ENCODE measurements at regions not wholly inside any gene's neighbourhood (a gene's known extent, or its start where the extent isn't known, plus 50 kb on each side); places are given as distances from the start of the nearest gene placed in this dataset.

DNA sequence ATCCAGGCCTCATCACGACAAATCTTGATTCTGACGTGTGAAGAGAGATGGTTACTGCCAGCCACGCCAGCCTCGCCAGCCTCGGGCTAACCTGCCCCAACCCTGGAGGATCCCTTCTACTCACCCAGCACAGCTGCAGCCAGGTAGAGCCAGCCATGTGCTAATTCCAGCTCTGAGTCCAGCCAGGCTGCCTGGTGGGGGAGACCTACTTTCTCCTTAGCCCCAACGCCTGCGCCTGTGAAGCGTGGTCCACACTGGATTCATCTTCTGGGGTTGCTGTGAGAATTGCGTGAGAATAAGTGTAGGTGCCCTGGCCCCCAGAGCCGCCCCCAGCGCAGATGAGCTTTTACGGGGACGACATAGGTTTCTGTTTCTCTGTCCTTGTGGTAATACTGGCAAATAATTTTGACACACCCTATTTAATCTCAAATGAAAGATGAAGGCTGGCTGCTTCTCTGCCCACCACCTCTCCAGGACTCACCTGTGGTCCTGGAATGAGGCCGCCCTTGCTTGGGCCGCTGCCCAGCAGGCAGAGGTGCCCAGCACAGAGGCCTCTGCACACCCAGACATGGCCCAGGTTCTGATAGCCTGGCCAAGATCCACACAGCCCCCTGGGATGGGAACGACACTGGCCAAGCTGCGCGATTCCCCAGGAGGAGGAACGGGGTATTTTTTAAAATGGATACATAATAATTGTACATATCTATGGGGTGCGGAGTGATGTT is 528.4 kb downstream of the TBC1D22A start:
- TF ChIP-seq, protein P1, sequence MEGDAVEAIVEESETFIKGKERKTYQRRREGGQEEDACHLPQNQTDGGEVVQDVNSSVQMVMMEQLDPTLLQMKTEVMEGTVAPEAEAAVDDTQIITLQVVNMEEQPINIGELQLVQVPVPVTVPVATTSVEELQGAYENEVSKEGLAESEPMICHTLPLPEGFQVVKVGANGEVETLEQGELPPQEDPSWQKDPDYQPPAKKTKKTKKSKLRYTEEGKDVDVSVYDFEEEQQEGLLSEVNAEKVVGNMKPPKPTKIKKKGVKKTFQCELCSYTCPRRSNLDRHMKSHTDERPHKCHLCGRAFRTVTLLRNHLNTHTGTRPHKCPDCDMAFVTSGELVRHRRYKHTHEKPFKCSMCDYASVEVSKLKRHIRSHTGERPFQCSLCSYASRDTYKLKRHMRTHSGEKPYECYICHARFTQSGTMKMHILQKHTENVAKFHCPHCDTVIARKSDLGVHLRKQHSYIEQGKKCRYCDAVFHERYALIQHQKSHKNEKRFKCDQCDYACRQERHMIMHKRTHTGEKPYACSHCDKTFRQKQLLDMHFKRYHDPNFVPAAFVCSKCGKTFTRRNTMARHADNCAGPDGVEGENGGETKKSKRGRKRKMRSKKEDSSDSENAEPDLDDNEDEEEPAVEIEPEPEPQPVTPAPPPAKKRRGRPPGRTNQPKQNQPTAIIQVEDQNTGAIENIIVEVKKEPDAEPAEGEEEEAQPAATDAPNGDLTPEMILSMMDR (IDR thresholded peaks at IDR 0.05) = no peak
- TF ChIP-seq POLR2A (IDR thresholded peaks at IDR 0.05) = no peak
- TF ChIP-seq EP300 (IDR thresholded peaks at IDR 0.05) = no peak

All from tibial nerve (tissue), 4 donors.